ENCODE measurements at regions not wholly inside any gene's neighbourhood (a gene's known extent, or its start where the extent isn't known, plus 50 kb on each side); places are given as distances from the start of the nearest gene placed in this dataset.

GRCh38 chr13:73261739-73262216 is 203.0 kb downstream of the KLF5 start:
- no peak for DNase-seq (ENCODE audit: low read depth in 2 of 2)

GRCh38 chr13:73259061-73260017 is 200.5 kb downstream of the KLF5 start:
- DNase-seq (ENCODE audit: low read depth in 2 of 2): no peak

- no peak for DNase-seq (ENCODE audit: low read depth in 2 of 2)
These were observed 199.6 kb downstream of the KLF5 start for GRCh38 chr13:73258406-73258805.

- no peak for DNase-seq (ENCODE audit: low read depth in 2 of 2)
These were observed 196.0 kb downstream of the KLF5 start for GRCh38 chr13:73254827-73255226.

GRCh38 chr13:73251626-73252265 is 192.9 kb downstream of the KLF5 start:
- no peak for DNase-seq (ENCODE audit: low read depth in 2 of 2)

GRCh38 chr13:73250061-73250460 is 191.3 kb downstream of the KLF5 start:
- DNase-seq (ENCODE audit: low read depth in 2 of 2): no peak

GRCh38 chr13:73248711-73249580 is 190.1 kb downstream of the KLF5 start:
- no peak for DNase-seq (ENCODE audit: low read depth in 2 of 2)

GRCh38 chr13:73248154-73248553 is 189.3 kb downstream of the KLF5 start:
- no peak for DNase-seq (ENCODE audit: low read depth in 2 of 2)

- no peak for DNase-seq (ENCODE audit: low read depth in 2 of 2)
These were observed 186.4 kb downstream of the KLF5 start for GRCh38 chr13:73245246-73245645.

- DNase-seq (ENCODE audit: low read depth in 2 of 2): no peak
These were observed 185.7 kb downstream of the KLF5 start for GRCh38 chr13:73244467-73244866.

- no peak for DNase-seq (ENCODE audit: low read depth in 2 of 2)
These were observed 183.8 kb downstream of the KLF5 start for GRCh38 chr13:73242515-73243015.

- DNase-seq (ENCODE audit: low read depth in 2 of 2): no peak
These were observed 181.4 kb downstream of the KLF5 start for GRCh38 chr13:73240193-73240592.

GRCh38 chr13:73235385-73235784 is 176.6 kb downstream of the KLF5 start:
- no peak for DNase-seq (ENCODE audit: low read depth in 2 of 2)

- DNase-seq (ENCODE audit: low read depth in 2 of 2): no peak
These were observed 172.7 kb downstream of the KLF5 start for GRCh38 chr13:73231471-73231870.

GRCh38 chr13:73230716-73231115 is 171.9 kb downstream of the KLF5 start:
- no peak for DNase-seq (ENCODE audit: low read depth in 2 of 2)

GRCh38 chr13:73228546-73228945 is 169.7 kb downstream of the KLF5 start:
- DNase-seq (ENCODE audit: low read depth in 2 of 2): no peak

- DNase-seq (ENCODE audit: low read depth in 2 of 2): no peak
These were observed 167.2 kb downstream of the KLF5 start for GRCh38 chr13:73225990-73226389.

- no peak for DNase-seq (ENCODE audit: low read depth in 2 of 2)
These were observed 165.9 kb downstream of the KLF5 start for GRCh38 chr13:73224703-73225102.

- no peak for DNase-seq (ENCODE audit: low read depth in 2 of 2)
These were observed 164.6 kb downstream of the KLF5 start for GRCh38 chr13:73223372-73223781.

GRCh38 chr13:73222627-73223305 is 164.0 kb downstream of the KLF5 start:
- DNase-seq (ENCODE audit: low read depth in 2 of 2): no peak

Measured in activated CD8-positive, alpha-beta memory T cell treated with anti-CD3 and anti-CD28 coated beads for 4 hours (primary cell).